Stomach (tissue), 4 donors: ENCODE measurements at regions not wholly inside any gene's neighbourhood (a gene's known extent, or its start where the extent isn't known, plus 50 kb on each side); places are given as distances from the start of the nearest gene placed in this dataset.

Source experiments
- EP300 ChIP-seq: sonication (generic); formaldehyde crosslinking; IDR thresholded peaks from one replicate; pipeline ENCODE4 v1.6.1; 2017; ENCODE audit warnings: antibody characterized with exemption
- POLR2A ChIP-seq, 4 donors: fragments of 450-650 bp; IDR thresholded peaks; one replicate each; pipeline ENCODE4 v1.6.1; 2016; ENCODE audit warnings: antibody characterized with exemption in 4 of 4, control low read depth in 2 of 4, mild to moderate bottlenecking in 1 of 4, moderate library complexity in 1 of 4
- POLR2AphosphoS5 ChIP-seq, 3 donors: sonication (generic); formaldehyde crosslinking; IDR thresholded peaks; one replicate each; pipeline ENCODE4 v1.6.1; 2016; ENCODE audit warnings: antibody characterized with exemption in 3 of 3
- TF ChIP-seq, protein P1 (sequence below), 7 experiments: fragments of 450-650 bp in 4 of 7; fragments of 200-600 bp in 3 of 7; sonication (generic) in 3 of 7; IDR thresholded peaks; one replicate each; pipeline ENCODE4 v1.5.1; 2016 to 2019; ENCODE audit warnings: antibody characterized with exemption in 7 of 7, control low read depth in 2 of 7, mild to moderate bottlenecking in 1 of 7

DNA sequence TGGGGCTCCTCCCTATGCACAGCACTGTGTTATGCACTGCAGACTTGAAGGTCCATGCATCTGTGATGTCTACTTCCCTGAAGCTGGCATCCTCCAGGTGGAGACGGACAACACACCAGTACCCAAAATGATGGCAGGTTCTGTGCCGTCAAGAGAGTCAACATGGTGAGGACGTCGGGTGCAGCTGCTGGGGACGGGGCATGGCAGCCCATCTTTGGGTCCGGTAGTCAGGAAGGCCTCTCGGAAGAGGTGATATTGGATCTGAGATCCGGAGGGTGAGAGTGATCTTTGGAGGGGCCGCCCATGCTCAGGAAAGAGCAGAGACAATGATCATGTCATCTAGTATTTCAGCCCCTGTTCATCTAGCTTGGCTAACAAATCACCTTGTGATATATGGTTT is 104.1 kb downstream of the RIPK4 start:
- TF ChIP-seq, protein P1, sequence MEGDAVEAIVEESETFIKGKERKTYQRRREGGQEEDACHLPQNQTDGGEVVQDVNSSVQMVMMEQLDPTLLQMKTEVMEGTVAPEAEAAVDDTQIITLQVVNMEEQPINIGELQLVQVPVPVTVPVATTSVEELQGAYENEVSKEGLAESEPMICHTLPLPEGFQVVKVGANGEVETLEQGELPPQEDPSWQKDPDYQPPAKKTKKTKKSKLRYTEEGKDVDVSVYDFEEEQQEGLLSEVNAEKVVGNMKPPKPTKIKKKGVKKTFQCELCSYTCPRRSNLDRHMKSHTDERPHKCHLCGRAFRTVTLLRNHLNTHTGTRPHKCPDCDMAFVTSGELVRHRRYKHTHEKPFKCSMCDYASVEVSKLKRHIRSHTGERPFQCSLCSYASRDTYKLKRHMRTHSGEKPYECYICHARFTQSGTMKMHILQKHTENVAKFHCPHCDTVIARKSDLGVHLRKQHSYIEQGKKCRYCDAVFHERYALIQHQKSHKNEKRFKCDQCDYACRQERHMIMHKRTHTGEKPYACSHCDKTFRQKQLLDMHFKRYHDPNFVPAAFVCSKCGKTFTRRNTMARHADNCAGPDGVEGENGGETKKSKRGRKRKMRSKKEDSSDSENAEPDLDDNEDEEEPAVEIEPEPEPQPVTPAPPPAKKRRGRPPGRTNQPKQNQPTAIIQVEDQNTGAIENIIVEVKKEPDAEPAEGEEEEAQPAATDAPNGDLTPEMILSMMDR (IDR thresholded peaks at IDR 0.05), result no peak
- TF ChIP-seq POLR2A (IDR thresholded peaks at IDR 0.05) (no peak), POLR2AphosphoS5 (IDR thresholded peaks at IDR 0.05) (no peak), EP300 (no peak)
